NCI-H1048 (cell line): ENCODE measurements at regions not wholly inside any gene's neighbourhood (a gene's known extent, or its start where the extent isn't known, plus 50 kb on each side); places are given as distances from the start of the nearest gene placed in this dataset.

Experiments used
- DNase-seq: peaks from one replicate; lab custom pipeline; 2025; lab: John Stamatoyannopoulos, UW

DNA sequence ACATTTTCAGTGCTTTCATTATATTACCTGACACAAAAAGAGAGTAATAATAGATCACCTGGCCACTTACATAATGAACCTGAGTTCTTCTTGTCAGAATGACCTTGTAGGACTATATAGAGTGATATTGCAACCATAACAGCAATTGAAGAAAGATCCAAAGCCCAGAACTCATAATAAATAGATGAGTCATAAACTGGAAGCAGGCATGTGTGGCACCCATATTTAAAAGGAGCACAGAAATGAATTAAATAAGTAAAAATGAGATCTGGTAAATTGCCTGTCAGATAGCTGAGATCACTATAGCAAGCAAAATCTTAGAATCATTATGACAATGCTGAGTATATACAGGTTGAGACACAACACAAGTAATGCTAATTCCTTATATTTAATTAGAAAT lies 331.8 kb downstream of the AASDHPPT start:
- DNase-seq = no peak

GRCh38 chr11:106409671-106410070 lies 332.2 kb downstream of the AASDHPPT start:
- DNase-seq = no peak

- no peak for DNase-seq
These were observed 333.4 kb downstream of the AASDHPPT start for GRCh38 chr11:106410902-106411301.

DNA sequence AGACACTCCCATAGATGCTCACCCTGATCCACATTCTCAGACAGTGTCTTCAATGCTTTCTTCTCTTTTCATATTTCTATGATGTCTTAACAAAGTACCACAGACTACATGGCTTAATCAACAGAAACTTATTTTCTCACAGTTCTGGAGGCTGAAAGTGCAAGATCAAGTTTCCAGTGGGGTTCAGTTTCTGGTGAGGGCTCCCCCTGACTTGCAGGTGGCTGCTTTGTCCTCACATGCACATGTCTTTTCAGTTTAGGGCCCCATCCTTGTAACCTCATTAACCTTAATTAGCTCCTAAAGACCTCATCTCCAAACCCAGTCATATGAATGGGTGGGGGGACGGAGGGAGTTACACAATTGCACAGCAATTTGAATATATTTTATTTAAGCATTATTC lies 335.8 kb downstream of the AASDHPPT start:
- DNase-seq = no peak

DNA sequence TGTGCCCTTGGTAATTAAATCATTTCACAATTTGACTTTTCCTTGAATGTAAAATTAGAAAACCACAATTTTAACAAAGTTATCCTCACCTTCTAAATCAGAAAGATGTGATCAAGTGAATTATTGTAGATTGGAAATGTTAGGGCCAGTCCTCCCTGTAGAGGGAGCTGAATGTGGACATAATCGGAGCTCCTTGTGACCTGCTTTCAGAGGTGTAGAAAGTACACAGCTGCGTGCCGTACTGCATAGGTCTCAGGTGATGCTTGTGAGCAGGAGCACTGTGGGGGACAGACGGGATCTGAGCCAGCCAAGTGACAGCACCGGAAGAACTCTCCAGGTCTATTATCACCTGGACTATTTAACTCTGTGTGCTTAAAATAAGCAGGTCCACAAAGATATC lies 338.0 kb downstream of the AASDHPPT start:
- DNase-seq = no peak

- no peak for DNase-seq
These were observed 341.3 kb downstream of the AASDHPPT start for GRCh38 chr11:106418791-106419190.

DNA sequence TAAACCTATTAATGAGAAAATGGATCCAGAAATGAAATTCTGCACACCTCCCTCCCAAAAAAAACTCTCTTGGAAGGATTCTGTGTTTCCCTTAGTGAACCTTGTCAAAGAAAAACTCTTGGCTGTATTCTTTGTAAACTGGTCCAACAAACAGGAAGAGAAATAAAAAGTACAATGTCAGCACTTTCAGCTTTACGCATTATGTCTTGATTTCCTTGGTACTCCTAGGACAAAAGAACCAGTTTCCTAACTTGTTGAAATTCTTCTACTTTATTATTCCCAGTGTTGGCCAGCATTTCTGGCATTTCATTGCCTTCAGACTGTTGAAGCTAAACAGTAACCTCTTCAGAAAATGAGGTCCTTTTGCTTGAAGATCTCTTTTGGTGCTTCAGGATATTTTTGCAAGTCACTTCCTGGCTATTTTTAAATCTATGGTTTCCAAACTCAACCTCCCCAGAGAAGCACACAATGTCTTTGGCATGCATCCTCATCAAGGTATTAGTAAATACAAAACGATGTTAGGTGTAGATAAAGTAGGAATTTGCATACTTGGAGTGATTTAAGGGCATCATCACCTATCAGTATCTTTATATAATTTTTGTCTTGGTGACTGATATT lies 342.7 kb downstream of the AASDHPPT start:
- DNase-seq = no peak

DNA sequence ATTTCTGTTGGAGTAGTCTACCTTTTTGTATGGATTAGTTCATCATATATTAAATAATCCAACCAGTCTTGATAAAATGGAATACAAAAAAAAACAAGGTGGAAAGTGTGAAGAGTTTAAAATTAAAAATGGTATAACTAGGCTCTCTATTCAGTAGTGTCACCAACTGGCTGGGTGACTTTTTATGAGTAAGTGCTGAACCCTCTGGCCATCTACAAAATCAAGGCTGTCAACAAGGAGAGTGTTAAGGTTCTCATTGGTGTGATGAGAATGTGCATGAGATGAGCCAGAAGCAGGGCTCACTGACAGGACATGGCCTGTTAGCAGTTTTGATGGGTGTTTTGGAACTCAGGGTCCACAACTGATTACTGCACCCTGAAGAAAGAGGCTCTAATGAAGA lies 343.2 kb downstream of the AASDHPPT start:
- DNase-seq = no peak

DNA sequence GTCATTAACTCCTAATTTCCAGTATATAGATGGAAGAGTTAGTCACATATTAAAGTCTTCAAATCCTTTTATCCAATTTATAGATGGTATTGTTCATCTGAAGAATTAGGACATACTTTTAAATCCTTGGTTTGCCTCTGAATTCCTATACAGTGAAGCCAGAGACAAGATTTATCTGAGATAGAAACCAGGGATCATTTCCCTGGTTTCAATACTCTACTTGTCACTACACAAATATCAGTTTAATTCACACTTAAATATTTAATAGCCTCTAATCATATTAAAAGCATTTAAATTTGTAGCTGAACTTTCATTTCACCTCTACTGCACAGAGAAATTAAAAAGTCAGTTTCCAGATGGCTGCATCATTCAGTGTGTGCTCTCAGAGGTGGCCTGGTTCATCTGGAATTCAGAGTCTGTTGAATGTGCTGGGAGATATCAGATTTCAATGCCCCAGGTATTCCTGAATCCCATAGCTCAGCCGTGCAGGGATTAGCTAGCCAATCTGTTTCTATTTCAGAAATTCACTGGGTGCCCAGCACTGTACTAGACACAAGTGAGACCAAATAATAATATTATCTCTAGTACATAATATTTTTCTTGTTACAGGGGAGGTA lies 344.3 kb downstream of the AASDHPPT start:
- no peak for DNase-seq

DNA sequence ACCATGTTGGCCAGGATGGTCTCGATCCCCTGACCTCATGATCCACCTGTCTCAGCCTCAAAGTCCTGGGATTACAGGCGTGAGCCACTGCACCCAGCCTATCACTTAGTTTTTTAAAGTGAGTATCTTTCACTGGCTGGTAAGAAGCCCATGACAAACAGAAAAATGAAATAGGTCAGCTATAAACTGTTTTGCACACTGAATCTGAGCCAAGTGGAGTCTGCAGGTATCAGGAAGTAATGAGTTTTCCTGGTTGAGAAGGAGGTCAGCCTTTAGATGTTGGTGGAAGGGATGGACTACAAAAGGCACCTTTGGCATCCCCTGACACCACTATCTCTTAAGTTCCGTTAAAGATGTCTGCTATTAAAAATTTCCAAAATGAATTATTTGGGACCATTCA lies 345.1 kb downstream of the AASDHPPT start:
- DNase-seq = no peak

GRCh38 chr11:106424111-106424510 lies 346.6 kb downstream of the AASDHPPT start:
- no peak for DNase-seq

DNA sequence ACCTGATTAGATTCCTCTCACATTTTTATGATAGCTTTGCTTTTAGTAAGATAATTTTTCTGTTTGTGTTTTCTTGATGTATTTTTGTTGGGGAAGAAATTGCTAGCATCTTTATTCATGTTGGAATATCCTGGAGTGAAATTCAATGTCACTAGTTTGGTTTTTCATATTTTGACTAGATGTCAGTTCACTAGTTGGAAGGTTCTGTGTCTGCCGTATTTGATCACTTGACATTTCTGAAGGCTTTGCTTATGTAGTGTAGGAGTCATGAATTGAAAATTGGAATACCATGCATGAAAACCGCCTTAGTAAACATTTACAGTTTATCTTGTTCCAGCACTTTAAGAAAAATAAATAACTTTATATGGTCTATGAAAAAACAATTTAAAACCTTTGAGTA lies 348.4 kb downstream of the AASDHPPT start:
- DNase-seq = no peak

DNA sequence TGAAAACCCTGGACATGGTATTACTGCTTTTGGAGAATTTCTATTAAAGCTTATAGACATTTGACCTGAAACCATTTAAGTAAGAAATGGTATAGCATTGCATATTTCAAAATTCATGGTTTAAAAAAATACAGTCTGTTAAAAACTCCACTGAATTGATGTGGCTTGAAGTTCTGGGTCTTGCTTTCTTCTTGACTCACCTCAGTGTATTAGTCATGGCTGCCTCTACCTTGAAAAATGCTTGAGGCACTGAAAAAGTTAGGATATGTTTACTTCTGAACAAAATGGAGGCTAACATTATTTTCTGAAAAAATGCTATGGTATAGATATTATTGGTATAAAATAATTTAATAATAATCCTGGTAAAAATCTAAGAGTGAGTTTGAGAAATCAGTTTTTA lies 349.2 kb downstream of the AASDHPPT start:
- no peak for DNase-seq

DNA sequence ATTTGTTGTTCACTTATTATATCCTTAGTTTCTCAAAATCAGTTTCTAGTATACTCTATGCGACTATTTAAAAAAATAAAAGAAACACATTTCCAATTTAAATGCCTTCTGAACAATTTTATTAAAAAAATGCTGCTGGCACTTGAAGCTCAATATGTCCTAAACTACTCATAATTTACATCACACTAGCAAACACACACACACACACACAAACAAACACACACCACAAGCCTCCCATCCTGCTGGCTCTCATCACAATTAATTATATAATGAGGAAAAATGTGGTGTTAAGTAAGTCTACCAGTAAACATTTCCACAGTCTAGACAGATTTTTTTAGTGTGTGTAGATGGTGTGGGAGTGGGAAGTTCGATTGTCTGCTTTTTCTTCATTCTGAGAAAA lies 350.3 kb downstream of the AASDHPPT start:
- no peak for DNase-seq

DNA sequence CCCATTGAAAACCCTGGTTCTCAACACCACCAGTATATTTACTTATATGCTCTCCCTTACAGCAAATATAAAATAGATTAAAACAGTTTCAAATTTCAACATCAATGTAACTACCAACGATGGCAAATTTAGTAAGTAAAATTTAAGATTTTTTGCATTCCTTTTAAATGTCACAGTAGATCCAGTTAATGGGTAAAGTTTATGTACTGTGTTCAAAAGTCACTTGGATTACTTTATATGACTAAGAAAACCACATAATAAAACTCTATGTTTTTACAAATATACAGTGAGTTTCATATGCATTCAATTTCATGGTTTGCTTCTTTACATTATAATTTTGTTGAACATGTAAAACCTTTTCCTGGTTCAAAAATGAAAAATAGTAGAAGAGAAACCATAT lies 364.6 kb downstream of the AASDHPPT start:
- no peak for DNase-seq

DNA sequence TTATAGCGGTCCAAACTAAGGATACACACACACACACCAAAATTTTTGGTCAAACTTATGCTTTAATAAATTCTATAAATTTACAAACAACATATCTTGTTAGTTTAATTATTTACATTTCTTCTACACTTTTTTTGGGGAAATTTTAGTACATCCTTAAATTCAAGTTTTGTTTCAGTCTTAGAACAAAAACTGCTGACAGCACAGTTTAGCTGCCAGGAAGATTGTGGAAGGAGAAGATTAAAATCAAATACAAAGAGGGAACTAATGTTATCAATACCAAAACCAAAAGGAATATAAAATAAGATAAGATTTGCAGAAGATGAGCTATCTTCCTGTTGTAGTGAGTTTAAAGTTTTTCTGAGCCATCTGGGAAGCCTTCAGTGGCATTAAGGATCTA lies 368.8 kb downstream of the AASDHPPT start:
- no peak for DNase-seq

GRCh38 chr11:106446955-106447354 lies 369.5 kb downstream of the AASDHPPT start:
- no peak for DNase-seq

DNA sequence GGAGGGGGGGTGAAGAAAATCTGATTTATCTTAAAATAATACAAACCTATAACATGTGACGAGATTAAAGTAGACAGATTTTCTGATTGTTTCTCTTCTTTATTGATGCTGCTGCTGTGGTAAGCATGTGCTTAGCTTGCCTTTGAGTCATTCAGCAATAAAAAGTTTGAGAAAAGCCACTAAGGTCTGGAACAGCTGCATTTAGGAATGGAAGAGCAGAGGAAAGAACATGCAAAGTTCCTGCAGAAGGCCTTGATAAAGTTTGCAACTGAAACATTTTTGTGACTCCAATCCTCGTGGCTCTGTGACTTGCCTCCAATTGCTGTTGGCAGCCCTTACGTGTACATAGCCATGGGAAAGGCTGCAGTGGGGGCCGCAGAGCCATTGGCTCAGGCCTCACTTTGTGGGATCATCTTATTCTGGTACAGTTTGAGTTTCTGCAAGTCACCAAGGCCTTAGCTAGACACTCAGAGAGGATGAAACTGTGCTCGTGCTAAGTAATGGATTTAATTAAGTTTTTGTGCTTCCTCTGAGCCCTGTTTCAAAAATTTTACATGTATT lies 370.2 kb downstream of the AASDHPPT start:
- DNase-seq = no peak

DNA sequence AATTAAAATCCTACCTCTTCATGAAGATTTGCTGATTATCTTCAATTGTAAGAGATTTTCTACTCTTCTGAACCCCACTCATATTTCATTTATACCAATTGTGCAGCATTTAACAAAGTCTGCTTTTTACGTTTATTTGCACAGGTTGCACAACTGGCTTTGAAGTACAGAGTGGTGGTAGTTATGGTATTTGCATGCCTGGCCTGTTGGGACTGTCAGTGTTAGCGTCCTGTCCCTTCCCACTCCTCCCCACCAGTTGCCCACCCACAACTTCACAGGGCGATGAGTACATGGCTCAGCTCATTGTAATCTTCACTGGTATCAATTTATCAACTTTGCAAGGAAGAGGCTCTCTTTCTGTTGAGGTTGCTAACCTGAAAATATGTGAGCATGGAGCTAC lies 372.3 kb downstream of the AASDHPPT start:
- no peak for DNase-seq

DNA sequence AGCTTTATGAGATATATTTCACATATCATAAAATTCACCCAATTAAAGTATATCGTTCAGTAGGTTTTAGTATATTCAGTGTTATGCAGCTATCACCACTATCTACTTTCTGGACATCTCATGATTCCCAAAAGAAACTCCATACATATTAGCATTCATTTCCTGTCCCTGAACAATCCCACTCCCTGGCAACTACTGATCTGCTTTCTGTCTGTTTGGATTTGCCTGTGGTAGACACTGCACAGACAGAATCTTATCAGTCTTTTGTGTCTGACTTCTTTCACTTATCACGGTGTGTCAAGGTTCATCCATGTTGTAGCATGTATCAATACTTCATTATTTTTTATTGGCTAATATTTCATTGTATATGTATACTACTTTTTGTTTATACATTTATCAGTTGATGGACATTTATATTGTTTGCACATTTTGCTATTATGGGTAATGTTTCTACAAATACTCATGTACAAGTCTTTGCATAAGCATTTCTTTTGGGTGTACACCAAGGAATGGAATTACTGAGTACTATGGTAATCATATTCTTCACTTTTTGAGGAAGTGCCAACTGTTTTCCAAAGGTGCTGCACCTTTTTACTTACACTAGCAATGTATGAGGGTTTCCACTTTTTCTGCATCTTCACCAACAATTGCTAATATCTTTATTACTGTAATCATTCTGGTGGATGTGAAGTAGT lies 373.9 kb downstream of the AASDHPPT start:
- no peak for DNase-seq

DNA sequence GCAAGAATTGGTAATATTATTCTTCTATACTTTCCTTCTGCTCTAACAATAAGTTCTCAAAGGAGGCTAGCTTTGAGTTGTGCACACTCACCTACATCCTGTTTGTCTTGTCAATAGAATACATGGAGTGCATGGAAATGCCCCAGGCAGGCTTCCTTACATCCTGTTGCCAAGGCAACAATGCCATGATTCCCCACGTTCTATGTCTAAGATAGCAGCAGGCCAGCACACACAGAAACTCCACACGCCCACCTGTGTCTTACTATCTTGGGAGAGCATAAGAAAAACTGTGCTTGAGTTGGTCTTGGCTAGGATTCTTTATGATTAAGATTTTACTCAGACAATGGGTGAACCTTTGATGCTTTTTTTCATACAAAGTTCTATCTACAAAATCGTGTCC lies 379.2 kb downstream of the AASDHPPT start:
- DNase-seq = no peak

DNA sequence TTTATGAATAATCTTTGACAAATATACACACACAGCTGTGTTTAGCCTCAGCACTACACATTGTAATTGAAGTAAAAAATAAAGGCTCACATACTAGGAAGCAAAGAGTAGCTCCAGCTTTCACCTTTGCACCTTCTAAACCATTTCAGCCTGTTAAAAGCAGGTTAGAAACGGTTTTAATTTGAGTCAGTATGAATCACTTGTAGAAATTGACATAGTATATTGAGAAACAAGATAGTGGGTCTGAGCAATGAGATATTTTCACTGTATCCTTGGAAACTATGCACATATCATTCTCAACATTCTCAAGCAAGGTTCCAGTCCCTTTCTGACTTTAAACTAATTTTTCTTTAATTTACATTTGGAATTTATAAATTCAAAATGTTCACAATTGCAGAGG lies 380.3 kb downstream of the AASDHPPT start:
- DNase-seq = no peak

DNA sequence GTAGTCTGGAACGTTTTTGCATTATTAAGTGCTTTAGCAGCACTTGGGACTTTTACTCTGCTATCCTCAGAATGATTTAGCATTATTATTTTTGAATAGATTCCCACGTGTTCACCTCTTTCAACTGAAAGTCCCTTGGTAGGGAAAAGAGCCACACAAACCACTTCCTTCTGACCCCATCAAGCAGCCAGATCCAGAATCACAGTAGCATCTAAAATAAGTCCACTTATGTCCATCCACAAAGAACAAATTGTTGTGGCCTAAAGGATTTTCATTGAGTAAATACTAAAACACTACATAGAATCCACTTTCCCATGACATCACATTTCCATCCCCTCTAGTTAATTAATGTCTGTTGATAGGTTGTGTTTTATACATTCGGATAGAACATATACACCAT lies 381.7 kb downstream of the AASDHPPT start:
- DNase-seq = no peak
